Cardiac fibroblast (primary cell): ENCODE measurements at regions not wholly inside any gene's neighbourhood (a gene's known extent, or its start where the extent isn't known, plus 50 kb on each side); places are given as distances from the start of the nearest gene placed in this dataset.
A peak's percentile ranks its signal among the peaks of the same experiment; 100 is the strongest.

Source experiments
- DNase-seq, 2 donors: peaks; one replicate each; pipeline versions ENCODE4 v3.0.0 to v3.0.0-alpha.2; 2010; ENCODE audit warnings: low read depth in 2 of 2
- H3K4me3 ChIP-seq, 2 donors: replicated peaks in 1 of 2; 1 replicate in 1 of 2; 2 replicates in 1 of 2; pipeline ENCODE4 v1.5.1; 2011; ENCODE audit warnings: low read depth in 2 of 2, low read length in 2 of 2, mild to moderate bottlenecking in 2 of 2, moderate library complexity in 1 of 2
- CTCF ChIP-seq: IDR thresholded peaks from one replicate; pipeline ENCODE4 v1.5.1; 2011; ENCODE audit warnings: low read depth, mild to moderate bottlenecking, low read length, inconsistent platforms

- no peak for TF ChIP-seq CTCF
- no peak for DNase-seq
- no peak overlapping the region for H3K4me3 ChIP-seq
These were observed 519.7 kb upstream of the ZNF608 start for GRCh38 chr5:125266106-125266505.

GRCh38 chr5:125267636-125268248, 521.3 kb upstream of the ZNF608 start:
- TF ChIP-seq CTCF: no peak
- no peak overlapping the region for H3K4me3 ChIP-seq
- no peak for DNase-seq

- TF ChIP-seq CTCF: no peak
- no peak for DNase-seq
- H3K4me3 ChIP-seq: no peak overlapping the region
These were observed 523.5 kb upstream of the ZNF608 start for GRCh38 chr5:125269926-125270325.

GRCh38 chr5:125272357-125272756, 525.9 kb upstream of the ZNF608 start:
- no peak for DNase-seq
- H3K4me3 ChIP-seq: no peak overlapping the region
- TF ChIP-seq CTCF: no peak

- no peak for DNase-seq
- TF ChIP-seq CTCF: no peak
These were observed 527.8 kb upstream of the ZNF608 start for GRCh38 chr5:125274211-125274610.

GRCh38 chr5:125274938-125275724, 528.7 kb upstream of the ZNF608 start:
- no peak for TF ChIP-seq CTCF
- peak in 1 of 2 donors; percentile 33 for DNase-seq

More at GRCh38 chr5:125274211-125274610, 527.8 kb upstream of the ZNF608 start:
- no peak overlapping the region for H3K4me3 ChIP-seq

GRCh38 chr5:125275725-125276090, 529.3 kb upstream of the ZNF608 start:
- no peak for DNase-seq
- no peak for TF ChIP-seq CTCF
- no peak overlapping the region for H3K4me3 ChIP-seq

More at GRCh38 chr5:125274938-125275724, 528.7 kb upstream of the ZNF608 start:
- H3K4me3 ChIP-seq: no peak overlapping the region
